Activated naive CD4-positive, alpha-beta T cell treated with anti-CD3 and anti-CD28 coated beads, Interleukin-2, amount 50 U/mL, for 72 hours (primary cell): ENCODE measurements at regions not wholly inside any gene's neighbourhood (a gene's known extent, or its start where the extent isn't known, plus 50 kb on each side); places are given as distances from the start of the nearest gene placed in this dataset.
A peak's percentile ranks its signal among the peaks of the same experiment; 100 is the strongest.
"Not testable (repeated sequence)": the region's sequence is repeated elsewhere in the genome, so short reads cannot be mapped to it uniquely, and the experiment has no call there.

Experiments
- ATAC-seq, 2 donors: fragments of 150-1000 bp; cut with Tn5 transposase; 2 replicates each; pipeline ENCODE4 v1.10.0; 2021; ENCODE audit warnings: mild to moderate bottlenecking in 2 of 2, moderate library complexity in 2 of 2
- DNase-seq, 2 donors: peaks; one replicate each; pipeline ENCODE4 v3.0.0; 2021 to 2022; ENCODE audit warnings: low spot score in 2 of 2
- H3K27ac Mint-ChIP-seq, 2 donors: one replicate each; pipeline ENCODE4 v1.8.0; 2022; ENCODE audit warnings: mild to moderate bottlenecking in 2 of 2, mixed read lengths in 2 of 2
- H3K36me3 Mint-ChIP-seq, 2 donors: one replicate each; pipeline ENCODE4 v1.8.0; 2022; ENCODE audit warnings: mixed read lengths in 2 of 2
- H3K9me3 Mint-ChIP-seq, 2 donors: one replicate each; pipeline ENCODE4 v1.8.0; 2022; ENCODE audit warnings: mixed read lengths in 2 of 2

DNA sequence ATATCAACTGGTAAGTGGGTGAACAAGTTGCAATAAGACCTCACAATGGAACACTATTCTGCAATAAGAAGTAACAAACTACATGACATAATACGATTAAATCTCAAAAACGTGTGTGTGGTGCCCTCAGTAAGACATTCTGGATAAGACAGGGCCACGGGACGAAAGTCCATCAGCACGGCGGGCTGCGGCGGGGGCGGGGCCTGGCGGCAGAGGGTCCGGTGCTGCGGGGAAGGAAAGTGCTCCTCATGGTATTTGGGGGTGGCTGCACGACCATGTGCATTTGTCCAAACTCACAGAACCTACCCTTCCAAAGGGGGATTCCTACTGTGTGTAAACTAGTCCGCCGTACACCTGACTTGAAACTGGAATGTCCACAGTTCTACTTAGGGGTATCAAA, 341.8 kb downstream of the TCERG1L start:
- DNase-seq (no peak), ATAC-seq (no peak)
- no peaks in the 10 kb centered on the region for H3K36me3 Mint-ChIP-seq
- H3K9me3 Mint-ChIP-seq = no peaks in the 10 kb centered on the region
- H3K27ac Mint-ChIP-seq = no peak overlapping the region

- Mint-ChIP-seq H3K36me3 (peaks cover 0 to under 1% of the 10 kb centered on the region in 2 donors), H3K9me3 (no peaks in the 10 kb centered on the region), H3K27ac (no peak overlapping the region)
- DNase-seq = no peak
- ATAC-seq = no peak
Observed at GRCh38 chr10:130970341-130971122, 341.0 kb downstream of the TCERG1L start.

GRCh38 chr10:130971123-130971435, 340.4 kb downstream of the TCERG1L start:
- Mint-ChIP-seq H3K9me3 (peaks cover 0 to 5% of the 10 kb centered on the region in 2 donors), H3K27ac (no peak overlapping the region), H3K36me3 (peaks cover 0 to 6% of the 10 kb centered on the region in 2 donors)
- ATAC-seq (no peak), DNase-seq (no peak)

- peaks cover 0 to 6% of the 10 kb centered on the region in 2 donors for H3K9me3 Mint-ChIP-seq
- no peak for ATAC-seq
- H3K27ac Mint-ChIP-seq = no peak overlapping the region
- peaks cover 0 to 6% of the 10 kb centered on the region in 2 donors for H3K36me3 Mint-ChIP-seq
- DNase-seq = no peak
Observed at GRCh38 chr10:130973127-130973839, 338.2 kb downstream of the TCERG1L start.

- Mint-ChIP-seq H3K9me3 (peaks cover 0 to 6% of the 10 kb centered on the region in 2 donors), H3K27ac (no peak overlapping the region), H3K36me3 (peaks cover 0 to 6% of the 10 kb centered on the region in 2 donors)
- no peak for DNase-seq
- ATAC-seq = no peak
Observed at GRCh38 chr10:130974166-130974565, 337.4 kb downstream of the TCERG1L start.

- H3K27ac Mint-ChIP-seq, DNase-seq, H3K36me3 Mint-ChIP-seq, H3K9me3 Mint-ChIP-seq, ATAC-seq: not testable (repeated sequence)
Observed at GRCh38 chr10:130975351-130975750, 336.2 kb downstream of the TCERG1L start.

- no peak overlapping the region for H3K27ac Mint-ChIP-seq
- H3K9me3 Mint-ChIP-seq = peaks cover 9 to 16% of the 10 kb centered on the region in 2 donors
- DNase-seq (no peak), ATAC-seq (peak in 1 of 2 donors; percentile 34)
- peaks cover 0 to 5% of the 10 kb centered on the region in 2 donors for H3K36me3 Mint-ChIP-seq
Observed at GRCh38 chr10:130982802-130983201, 328.7 kb downstream of the TCERG1L start.

GRCh38 chr10:130983749-130984148, 327.8 kb downstream of the TCERG1L start:
- Mint-ChIP-seq H3K27ac (no peak overlapping the region), H3K36me3 (peaks cover 0 to 5% of the 10 kb centered on the region in 2 donors), H3K9me3 (peaks cover 9 to 16% of the 10 kb centered on the region in 2 donors)
- DNase-seq (no peak), ATAC-seq (no peak)

DNA sequence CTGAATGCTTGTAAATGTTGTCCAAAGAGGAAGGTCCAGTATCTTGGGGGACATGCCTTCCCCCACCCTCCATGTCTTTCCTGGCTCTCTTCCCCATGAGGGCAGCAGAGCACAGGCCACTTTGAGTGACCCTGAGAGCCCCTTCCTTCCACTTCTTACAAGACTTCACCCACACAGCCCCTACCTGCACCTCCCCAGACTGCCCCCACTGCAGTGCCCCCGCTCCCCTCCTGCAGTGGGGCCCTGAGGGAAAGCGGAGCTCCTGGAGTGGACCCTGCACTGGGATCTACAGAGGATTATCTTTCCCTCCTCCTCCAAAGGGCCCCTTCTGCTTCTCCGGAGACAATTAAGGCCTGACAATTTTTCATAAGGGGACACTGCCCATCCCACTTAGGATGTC, 326.8 kb downstream of the TCERG1L start:
- ATAC-seq (no peak), DNase-seq (no peak)
- H3K36me3 Mint-ChIP-seq = peaks cover 0 to 5% of the 10 kb centered on the region in 2 donors
- peaks cover 9 to 16% of the 10 kb centered on the region in 2 donors for H3K9me3 Mint-ChIP-seq
- no peak overlapping the region for H3K27ac Mint-ChIP-seq

GRCh38 chr10:130985158-130985753, 326.3 kb downstream of the TCERG1L start:
- Mint-ChIP-seq H3K27ac (no peak overlapping the region), H3K9me3 (peaks cover 9 to 16% of the 10 kb centered on the region in 2 donors), H3K36me3 (peaks cover 0 to 5% of the 10 kb centered on the region in 2 donors)
- DNase-seq (no peak), ATAC-seq (no peak)

DNA sequence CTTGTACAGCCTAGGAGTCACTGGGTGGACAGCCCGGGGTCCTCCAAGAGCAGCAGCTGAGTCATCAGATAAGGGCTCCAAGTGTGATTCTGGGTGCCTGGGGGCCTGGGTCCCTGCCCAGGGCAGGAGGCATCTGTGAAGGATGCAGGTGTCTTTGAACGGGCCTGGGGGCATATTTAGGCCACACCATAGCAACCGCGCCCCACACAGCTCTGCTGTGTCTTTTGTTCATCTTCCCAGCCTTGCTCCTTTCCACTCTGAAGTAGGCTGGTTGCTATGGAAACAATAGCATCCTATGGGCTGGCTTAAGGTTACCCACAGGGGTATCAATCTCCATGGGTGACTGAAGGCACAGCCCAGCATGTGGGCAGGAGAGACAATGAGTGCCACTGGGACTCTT, 324.7 kb downstream of the TCERG1L start:
- DNase-seq (no peak), ATAC-seq (no peak)
- Mint-ChIP-seq H3K36me3 (peaks cover 0 to 5% of the 10 kb centered on the region in 2 donors), H3K9me3 (peaks cover 9 to 16% of the 10 kb centered on the region in 2 donors), H3K27ac (no peak overlapping the region)

DNA sequence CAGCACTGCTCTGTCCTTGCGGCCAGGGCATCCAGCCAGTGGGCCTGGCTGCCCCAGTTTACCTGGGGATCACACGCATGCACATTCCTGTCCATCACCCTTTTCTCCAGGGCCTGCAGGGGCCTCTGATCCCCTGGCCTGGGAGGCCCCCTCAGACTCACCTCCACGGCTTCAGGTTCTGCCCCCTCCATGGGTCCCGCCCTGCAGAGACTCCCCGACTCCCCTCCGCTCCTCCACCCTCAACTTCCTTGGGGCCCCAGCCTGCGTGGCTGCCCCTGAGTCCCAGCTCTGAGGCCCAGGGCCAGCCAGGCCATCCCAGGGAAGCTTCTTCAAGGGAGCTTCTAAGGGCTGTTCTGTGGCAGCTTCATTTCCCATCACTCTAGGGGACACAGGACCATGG, 324.1 kb downstream of the TCERG1L start:
- DNase-seq = no peak
- H3K36me3 Mint-ChIP-seq = peaks cover 0 to 5% of the 10 kb centered on the region in 2 donors
- no peak overlapping the region for H3K27ac Mint-ChIP-seq

DNA sequence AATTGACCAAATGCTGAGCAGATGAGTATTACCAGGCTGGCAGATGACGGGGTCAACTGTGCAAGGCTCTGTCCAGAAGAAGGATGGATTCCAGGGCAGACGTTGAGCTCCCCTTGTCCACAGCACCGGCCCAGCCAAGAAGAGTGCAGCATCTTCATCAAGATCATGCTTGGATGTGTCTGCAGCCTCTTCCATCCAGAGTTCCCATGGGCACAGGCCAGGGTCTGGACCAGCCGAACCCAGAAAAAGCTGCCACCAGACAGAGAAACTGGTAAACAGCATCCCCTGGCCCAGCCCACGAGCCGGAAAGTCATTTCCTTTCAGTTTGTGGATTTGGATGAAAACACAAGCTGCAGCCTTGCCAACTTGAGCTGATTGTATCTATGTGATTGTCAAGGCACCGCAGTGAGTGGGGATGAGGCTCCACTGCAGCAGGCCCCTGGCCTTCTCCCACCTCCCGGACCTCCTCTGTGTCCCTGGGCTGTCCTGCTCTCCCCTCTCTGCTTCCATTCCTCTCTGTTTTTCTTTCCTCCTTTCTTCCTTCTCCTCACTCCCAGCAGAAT, 321.8 kb downstream of the TCERG1L start:
- Mint-ChIP-seq H3K9me3 (no peaks in the 10 kb centered on the region), H3K36me3 (no peaks in the 10 kb centered on the region), H3K27ac (peak overlapping the region in 1 of 2 donors; percentile 48)
- DNase-seq (no peak), ATAC-seq (no peak)

More for the DNA sequence above, 324.1 kb downstream of the TCERG1L start:
- peaks cover 9 to 16% of the 10 kb centered on the region in 2 donors for H3K9me3 Mint-ChIP-seq
- ATAC-seq = no peak

DNA sequence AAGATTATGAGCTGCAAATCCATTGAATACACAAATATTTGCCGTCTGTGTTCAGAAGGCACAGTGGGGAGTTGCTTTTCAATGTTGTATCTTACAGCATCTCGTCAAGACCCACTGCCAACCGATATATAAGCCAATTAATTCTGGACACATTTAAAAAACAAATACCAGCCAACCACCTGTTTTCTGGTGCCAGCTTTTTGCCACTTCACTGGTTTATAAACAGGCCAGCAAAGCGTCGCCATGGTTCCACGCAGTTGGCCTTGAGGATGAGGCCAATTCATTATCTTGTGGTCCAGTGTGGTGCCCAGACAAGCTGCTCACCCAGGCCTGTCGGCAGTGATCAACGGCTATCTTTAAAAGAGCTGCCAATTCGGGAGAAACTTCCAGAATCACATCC, 321.0 kb downstream of the TCERG1L start:
- Mint-ChIP-seq H3K27ac (no peak overlapping the region), H3K9me3 (no peaks in the 10 kb centered on the region), H3K36me3 (no peaks in the 10 kb centered on the region)
- ATAC-seq (no peak), DNase-seq (no peak)

- Mint-ChIP-seq H3K9me3 (peaks cover 6 to 11% of the 10 kb centered on the region in 2 donors), H3K27ac (no peak overlapping the region), H3K36me3 (peaks cover 8 to 9% of the 10 kb centered on the region in 2 donors)
- no peak for DNase-seq
- no peak for ATAC-seq
Observed at GRCh38 chr10:130992802-130993523, 318.6 kb downstream of the TCERG1L start.

GRCh38 chr10:130993612-130994011, 317.9 kb downstream of the TCERG1L start:
- no peak overlapping the region for H3K27ac Mint-ChIP-seq
- H3K9me3 Mint-ChIP-seq = peaks cover 6 to 11% of the 10 kb centered on the region in 2 donors
- H3K36me3 Mint-ChIP-seq = peaks cover 8 to 9% of the 10 kb centered on the region in 2 donors
- DNase-seq (no peak), ATAC-seq (no peak)
